ENCODE measurements at regions not wholly inside any gene's neighbourhood (a gene's known extent, or its start where the extent isn't known, plus 50 kb on each side); places are given as distances from the start of the nearest gene placed in this dataset.

DNA sequence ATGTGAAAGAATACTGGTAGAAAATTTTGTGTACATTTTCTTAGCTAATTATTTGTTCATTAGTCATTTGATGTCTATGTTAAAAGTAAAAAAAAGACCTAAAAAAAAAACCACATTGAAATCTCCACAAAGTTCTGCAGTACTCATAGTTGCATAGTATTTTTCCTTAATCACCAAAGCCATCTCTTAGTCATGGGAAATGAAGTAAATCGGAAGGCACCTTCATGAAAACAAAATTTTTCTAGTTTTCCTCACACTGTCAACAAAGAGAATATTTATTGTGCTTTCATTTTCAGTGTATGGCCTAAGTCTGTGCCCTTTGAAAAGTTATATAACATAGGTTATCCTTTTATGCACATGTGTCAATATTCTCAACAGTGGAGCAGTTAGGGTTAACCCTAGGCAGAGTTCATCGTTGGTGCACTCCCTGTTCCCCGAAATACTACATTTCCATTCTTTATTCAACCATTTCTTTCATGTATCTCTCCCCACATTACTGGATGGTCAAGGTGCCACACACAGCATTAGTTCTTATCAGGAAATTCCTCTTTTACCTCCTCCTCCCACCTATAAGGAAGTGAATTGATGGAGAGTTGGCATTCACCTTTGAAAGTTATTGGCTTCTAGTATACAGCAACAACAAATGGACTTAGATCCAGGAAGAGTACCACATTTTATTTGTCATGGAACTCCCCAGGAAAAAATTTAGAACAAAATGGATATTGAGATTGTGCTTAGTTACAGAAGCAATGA is 93.1 kb downstream of the NUDT12 start (continued):
- TF ChIP-seq RNF2 (IDR thresholded peaks at IDR 0.05; ENCODE audit: borderline replicate concordance, low read depth, low read length, missing control alignments, poor library complexity, severe bottlenecking) (no peak), JUND (IDR thresholded peaks at IDR 0.05; ENCODE audit: low read length) (no peak), RXRA (IDR thresholded peaks at IDR 0.05; ENCODE audit: insufficient read depth, low read depth, low read length) (no peak)
